HG03575 (cell line): ENCODE measurements at regions not wholly inside any gene's neighbourhood (a gene's known extent, or its start where the extent isn't known, plus 50 kb on each side); places are given as distances from the start of the nearest gene placed in this dataset.

ENCODE experiments used
- ATAC-seq: cut with Tn5 transposase; IDR thresholded peaks from one replicate; pipeline ENCODE4 v1.9.1; 2021; ENCODE audit not compliant: unreplicated experiment, insufficient number of reproducible peaks, low FRiP score; ENCODE audit errors: extremely low read depth

DNA sequence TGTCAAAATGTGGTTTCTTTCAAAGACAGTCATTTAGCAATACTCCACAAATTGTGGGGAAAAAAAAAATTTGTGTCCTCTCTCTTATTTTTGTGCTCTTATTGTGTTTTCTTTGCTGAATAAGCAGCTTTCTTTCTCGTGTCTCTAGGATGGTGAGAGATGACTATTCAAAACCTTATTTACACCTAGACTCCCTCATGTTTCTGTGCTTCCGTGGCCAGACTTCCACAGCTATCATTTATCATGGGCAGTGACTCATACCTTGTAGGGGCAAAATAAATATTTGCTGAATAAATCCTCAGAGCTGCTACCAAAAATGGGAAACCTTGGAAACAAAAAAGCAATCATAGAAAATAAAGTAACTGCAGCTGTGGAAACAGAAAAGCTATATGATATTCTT lies 204.9 kb upstream of the MIR17HG start:
- no peak for ATAC-seq

DNA sequence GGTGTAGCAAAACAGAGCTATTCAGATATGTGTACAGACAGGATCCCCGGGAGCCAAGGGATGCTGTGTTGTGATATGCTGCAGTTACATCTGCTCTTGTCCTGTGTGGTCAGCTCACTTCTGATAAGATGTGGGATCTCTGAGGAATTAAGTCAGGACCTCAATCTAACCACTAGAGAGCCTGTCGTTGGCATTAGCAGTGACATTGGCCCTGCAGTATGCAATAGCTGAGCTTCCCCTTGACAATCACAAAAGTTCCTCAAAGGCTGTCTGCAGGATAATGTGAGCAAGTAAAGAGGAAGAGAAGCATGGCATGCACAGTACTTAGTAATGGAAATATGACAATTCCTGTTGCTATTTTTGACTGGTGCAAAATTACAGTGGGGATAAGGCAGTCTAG lies 203.4 kb upstream of the MIR17HG start:
- ATAC-seq: no peak

DNA sequence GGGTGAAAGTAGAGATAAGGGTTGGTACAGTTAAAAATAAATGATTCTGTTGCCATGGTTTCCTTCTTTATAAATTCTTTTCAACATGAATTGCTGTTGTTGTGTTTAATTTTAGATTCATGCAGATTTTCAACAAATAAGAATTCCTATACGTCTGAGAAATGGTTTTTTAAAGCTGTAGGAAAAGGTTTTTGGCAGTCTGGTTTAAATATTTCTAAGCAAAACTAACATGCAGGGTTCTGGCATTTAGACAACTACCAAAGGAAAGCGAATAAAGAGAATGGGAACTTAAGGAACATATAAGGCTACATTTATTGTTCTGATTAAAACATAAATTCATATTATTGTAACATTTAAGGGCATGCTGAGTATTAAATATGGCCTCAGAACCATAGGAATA lies 203.0 kb upstream of the MIR17HG start:
- no peak for ATAC-seq

DNA sequence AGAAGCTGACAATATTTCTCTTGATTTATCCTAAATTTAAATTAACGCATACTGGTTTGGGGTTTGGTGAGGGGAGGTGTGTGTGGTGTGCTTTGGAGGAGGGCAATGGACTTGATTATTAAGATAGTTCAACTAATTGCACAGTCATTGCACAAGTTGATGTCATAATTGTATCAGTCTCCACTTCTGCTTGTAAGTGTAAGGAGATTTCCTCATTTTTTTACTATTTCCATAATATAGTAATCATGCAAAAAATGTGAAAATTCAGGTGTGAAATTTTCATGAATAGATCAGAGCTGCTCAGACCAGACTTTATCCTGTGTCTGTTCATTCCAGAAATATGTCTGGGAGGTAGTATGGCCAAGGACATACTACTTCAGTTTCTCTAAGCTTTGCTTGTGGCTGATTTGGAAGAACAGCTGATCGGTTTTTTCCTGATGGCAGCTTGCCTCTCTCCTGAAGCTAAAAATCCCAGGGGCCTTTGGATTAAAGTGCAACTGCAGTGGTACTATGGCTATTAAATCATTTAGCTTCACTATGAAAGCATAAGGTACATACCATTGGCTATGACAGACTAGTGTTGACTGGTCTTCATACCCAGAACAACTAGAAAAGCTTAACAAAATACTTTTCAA lies 201.8 kb upstream of the MIR17HG start:
- ATAC-seq: no peak

DNA sequence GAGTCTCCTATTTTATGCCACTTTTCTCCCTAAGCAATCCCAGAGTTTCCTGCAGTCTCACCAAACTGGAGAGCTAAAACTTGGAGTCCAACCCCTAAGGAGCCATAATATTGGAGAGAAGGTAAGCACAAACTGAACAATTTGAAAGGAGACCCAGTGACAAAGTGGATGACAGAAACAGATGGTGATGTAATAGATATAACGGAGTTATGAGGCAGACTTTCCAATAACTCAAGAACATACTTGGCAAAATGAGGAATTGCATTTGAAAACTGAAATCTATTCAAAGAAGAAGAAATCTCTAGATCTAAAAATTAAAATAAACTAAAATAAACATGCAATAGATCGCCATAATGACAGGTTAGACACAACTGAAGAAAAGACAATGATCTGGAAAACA lies 200.9 kb upstream of the MIR17HG start:
- ATAC-seq: no peak

DNA sequence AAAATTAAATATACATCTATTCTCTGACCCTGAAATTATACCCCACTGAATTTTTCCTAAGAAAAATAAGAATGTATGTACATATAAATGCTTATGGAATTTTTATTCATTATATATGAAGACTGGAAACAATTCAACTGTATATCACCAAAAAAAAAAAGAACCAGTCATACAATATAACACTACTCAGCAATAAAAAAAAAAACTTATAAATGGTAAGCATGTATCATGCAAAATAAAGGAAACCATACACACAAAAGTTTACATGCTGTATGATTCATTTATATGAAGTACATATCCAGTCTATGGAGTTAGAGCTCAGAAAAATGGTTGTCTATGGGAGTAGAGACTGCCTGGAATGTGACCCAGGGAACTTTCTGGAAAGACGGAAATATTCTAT lies 199.4 kb upstream of the MIR17HG start:
- no peak for ATAC-seq

DNA sequence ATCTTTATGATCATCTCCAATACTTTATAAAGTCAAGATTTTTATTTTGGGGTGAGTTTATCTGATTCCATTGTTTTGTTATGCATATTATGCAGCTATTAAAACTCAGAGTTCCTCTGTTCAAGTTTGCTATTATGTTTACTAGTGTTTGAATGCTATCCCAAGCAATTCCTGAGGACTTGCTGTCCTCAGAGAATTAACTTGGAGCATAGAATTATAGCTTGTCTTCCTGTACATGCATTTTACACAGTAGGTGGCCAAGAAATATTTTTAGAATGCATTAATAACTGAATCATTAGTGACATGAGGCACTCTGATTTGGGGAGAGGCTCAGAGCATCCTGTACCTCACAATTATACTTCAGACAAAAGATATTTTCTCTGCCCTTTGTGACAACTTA lies 195.6 kb upstream of the MIR17HG start:
- no peak for ATAC-seq

DNA sequence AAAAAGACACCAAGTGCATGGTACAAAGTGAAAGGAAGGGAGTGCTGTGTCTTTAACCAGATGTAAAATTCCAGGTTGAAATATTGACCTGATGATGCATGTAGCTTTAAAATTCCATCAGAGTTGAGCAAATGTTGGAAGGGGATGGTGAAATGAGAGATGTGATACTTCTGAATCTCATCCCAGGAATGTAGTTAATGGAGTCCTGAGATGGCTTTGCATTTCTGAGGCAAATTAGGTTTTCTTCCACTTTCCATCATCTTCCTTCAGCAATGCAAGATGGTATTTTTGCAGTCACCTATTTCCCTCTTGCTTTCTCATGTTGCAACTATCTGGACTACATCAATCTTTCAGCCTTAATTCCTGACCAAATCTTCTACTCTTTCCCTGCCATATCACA lies 194.1 kb upstream of the MIR17HG start:
- no peak for ATAC-seq

DNA sequence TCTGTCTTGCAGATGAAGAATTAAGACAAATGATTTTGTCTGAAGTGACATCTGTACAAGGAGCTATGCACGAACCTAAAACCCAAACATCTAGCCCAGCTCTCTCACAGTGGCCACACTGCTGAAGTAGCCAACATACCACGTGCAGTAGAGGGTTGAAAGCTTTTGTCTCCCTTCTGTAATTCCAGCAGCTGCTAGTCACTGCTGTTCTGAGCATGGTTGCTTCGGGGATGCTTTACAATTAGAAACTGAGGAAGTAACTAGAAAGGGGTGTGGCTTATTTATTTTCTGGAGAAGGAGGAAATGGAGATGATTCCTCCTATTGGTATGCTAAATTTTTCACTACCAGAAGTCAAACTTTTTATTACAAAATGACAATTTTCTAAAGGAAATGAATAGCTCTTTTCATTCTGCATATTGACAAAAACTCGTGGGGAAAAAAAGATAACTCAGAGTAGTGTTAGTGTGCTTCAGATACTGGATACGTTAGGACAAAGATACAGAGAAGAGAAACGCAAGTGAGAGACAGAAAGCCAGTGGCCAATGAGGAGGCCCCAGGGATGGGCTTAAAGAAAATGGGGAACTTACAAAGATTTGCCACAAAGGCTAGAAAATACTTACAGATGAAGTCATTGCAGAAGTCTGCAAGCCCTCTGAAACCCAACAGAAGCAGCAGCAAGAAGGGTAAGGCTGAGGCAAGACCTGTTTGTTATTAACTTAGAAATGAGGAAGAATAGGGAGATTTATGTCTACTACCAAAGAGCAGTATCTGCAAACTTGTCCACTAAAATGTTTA lies 192.7 kb upstream of the MIR17HG start:
- no peak for ATAC-seq

DNA sequence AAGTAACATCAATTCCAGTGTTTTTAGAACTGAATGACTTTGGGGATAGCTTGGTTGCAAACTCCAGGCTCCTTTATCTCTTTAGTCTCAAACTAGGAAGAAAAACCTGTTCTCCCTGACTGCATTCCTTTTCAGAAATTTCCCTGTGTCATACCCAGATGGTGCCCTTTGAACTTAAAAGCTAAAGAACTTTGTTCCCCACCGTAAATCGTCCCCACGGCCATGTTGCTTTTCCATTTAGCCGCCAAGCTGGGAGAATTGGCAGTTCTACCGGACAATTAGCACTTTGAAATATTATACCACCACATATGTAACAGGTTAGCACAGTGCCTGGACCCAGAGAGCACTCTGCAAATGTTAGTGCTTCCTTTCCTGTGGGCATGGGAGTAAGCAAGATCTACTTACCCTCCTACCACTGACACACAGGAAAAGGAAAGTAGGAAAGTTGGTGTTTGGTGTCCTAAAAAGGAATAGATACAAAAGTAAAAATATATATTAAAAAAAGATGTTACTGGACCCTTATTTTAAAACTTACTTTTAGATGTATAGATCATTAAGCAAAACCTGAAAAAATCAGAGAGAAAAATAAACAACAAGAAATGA lies 191.9 kb upstream of the MIR17HG start:
- ATAC-seq: no peak

DNA sequence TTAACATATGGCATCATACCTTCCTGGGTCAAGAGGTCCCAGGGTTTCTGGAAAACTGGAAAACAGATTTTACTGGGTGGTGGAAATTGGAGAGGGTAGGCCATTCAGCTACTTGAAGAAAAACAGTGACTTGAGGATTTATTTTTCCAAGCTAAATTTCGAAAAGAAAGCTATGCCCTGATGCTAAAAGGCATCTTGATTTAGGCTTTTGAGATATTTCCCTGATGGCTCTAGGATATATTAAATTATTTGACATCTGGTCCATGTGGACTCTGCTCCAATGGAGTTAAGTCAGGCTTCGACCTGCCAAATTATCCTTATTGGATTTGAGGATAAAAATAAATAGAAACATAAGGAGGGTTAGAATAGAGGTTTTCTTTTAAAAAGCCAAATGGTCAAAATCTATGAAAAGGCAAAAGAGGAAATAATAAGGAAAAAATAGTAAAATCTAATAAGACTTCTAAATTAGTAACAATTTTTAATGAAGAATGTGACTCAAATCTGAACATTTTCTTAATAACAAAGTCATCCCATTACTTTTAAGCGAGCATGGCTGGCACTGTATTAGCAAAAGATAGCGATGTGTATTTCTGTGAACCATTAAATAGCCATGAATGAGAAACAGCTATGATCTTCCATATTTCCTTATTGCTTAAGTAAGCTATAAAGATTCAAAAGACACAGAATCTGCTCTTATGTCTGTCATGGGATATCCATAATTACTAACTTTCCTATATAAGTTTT lies 190.0 kb upstream of the MIR17HG start:
- ATAC-seq: no peak

DNA sequence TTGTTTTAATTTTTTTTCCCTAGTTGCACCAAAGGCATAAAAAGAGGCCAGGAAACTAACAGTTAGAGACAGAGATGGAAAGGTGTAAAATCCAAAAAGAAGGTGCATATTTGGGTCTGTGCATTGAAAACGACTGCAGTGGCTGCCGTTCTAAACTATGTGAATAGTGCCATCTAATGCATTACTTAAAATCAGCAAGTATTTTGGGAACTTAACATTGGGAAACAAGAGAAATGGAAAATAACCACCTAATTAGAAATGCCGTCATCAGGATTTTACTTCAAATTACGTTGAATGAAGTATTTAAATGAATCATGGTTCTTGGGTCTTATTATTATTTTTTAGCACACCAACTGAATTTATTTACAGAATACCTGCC lies 189.5 kb upstream of the MIR17HG start:
- ATAC-seq: no peak

DNA sequence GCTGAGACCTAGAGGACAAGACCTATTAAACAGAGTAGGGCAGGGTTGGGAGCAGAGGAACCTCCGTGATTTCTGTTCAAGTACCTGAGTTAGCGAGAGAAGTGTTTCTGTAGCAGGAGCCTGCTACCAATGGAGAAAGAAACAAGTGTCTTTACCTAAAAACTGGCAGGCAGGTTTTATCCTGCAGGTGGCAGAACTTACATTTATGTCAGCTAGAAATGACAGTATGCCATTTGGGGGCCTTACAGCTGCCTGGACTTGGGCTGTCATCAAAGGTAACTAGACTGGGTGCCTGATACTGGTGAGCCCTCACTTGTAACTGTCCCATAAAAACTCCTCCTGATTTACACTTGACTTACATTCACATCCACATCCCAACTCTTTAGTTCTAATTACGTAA lies 185.3 kb upstream of the MIR17HG start:
- no peak for ATAC-seq

DNA sequence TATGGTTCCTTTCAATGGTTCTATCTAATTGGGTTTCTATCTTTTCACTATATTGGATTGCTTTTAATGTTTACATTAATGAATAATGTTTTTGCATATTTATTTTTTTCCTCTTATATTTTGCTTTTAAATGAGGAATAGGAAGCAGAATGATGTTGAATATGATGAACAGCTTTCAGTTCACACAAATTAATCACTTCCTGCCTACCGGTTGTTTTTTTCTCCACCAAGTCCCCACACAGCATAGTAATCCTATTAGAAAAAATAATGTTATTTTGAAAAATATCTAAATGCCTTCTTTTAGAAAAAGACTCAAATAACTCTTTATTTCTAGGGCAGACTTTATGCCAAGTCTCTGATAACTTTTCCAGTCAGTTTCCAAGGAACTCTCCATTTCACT lies 184.9 kb upstream of the MIR17HG start:
- no peak for ATAC-seq

DNA sequence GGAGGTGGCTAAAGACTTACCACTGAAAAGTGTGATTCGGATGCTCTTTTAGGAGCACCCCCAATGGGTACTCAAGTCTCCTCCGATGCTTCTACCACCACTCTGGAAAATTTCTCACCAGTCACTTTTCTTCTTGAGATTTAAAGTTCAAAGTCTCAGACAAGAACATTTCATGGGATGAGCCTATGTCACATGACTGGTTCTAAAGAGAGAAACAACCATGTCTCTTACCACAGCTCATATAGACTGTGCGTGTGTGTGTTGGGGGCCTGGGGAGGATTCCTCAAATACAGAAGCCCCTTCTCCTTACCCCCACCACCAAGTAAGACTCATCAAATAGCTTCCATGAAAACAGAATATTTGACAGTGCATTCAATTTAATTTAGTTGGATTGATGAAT lies 181.7 kb upstream of the MIR17HG start:
- no peak for ATAC-seq

DNA sequence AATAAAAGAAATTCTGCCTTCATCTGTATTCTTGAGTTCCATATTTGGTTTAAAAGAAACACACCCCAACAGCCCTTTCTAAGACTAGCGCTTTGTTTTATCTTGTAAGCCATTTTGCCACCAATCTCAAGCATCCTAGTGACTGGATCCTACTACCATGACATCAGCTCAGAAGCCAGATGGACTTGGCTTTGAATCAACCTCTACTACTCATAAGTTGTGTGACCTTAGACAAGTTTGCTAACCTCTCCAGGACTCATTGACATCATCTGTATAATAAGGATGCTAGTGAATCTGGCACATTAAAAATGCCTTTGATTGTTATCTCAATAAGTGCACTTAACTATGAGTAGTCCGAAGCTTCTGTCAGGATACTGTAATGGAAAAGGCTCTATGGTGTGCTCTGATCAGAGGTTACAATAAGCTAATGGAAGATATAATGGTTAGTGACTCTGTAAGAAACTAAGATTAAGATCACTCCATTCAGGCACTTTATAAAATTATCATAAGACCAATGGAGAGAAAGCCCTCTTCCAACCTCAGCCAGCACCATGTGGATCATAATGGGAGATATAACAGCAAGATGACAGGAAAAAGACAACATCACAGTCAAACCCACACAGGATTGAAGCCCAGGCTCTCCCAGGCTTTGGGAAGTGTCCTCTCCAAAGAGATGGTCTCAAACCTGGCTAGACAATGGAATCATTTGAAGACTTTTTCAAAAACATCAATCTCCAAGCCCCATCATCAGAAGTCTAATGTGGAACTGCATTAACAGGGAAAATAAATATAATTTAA lies 180.6 kb upstream of the MIR17HG start:
- ATAC-seq: no peak

DNA sequence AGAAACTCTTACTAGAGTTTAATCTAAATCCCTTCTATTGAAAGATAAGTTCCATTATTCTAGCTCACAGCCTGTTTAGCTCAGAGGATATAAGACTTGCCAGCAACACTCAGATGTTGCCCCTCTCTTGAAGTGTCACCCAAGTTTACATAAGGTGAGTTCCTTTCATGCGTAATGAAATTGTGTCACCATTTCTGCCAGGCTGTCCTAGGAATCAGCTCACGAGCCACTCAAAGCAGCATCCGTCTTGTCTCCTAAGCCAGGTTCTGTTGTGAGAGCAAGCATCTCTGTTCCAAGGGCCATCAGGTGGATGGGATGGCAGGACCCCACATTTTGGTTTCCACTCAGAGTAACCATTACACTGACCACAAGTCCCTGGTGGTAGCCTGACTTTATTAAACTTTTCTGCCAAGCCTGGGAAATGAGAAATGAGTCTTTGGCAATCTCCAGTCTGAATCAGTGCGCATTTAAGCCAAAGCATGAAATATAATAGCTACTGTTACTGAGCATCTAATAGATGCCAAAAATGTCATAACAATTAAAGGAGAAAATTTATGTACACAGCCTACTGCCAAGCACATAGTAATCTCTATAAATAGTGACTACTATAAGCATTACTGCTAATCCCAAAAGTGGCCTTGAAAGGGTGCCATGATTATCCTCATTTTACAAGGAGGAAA lies 179.6 kb upstream of the MIR17HG start:
- no peak for ATAC-seq

DNA sequence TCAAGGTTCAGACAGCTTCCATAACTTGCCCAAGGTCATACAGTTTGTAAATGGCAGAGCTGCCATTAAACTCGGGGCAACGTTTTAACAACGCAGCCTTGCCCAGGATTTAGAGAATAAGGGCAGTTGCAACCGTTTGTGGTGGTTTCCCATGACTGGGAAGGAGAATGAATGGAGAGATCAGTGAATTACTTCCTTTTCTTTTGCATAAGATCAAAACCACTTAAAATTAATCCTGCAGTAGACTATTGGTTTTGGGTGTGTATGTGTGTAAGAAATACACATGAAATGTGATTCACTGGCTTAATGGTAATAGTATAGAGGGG lies 179.1 kb upstream of the MIR17HG start:
- ATAC-seq: no peak
